DND-41 (cell line): ENCODE measurements at regions not wholly inside any gene's neighbourhood (a gene's known extent, or its start where the extent isn't known, plus 50 kb on each side); places are given as distances from the start of the nearest gene placed in this dataset.

Experiments
- ATAC-seq: fragments of 200-7000 bp; cut with Tn5 transposase; 3 replicates; pipeline ENCODE4 v1.9.1; 2021; ENCODE audit warnings: low read depth; ENCODE audit not compliant: insufficient read depth
- DNase-seq: peaks from one replicate; pipeline ENCODE4 v3.0.0-alpha.2; 2020
- H2AFZ ChIP-seq: 2 replicates; pipeline ENCODE4 v1.6.0; 2012; ENCODE audit warnings: low read depth, low read length
- H3K27ac ChIP-seq: 2 replicates; pipeline ENCODE4 v1.5.1; 2012; ENCODE audit warnings: low read length, inconsistent platforms
- H3K27me3 ChIP-seq: fragments of 200-600 bp; sonication (generic); 2 replicates; pipeline ENCODE4 v1.6.0; 2012; ENCODE audit warnings: low read length, mild to moderate bottlenecking, inconsistent platforms; ENCODE audit not compliant: insufficient read depth, poor library complexity
- H3K36me3 ChIP-seq: 2 replicates; pipeline ENCODE4 v1.5.1; 2012; ENCODE audit warnings: low read length, inconsistent platforms; ENCODE audit not compliant: insufficient read depth
- H3K4me1 ChIP-seq: 2 replicates; pipeline ENCODE4 v1.5.1; 2012; ENCODE audit warnings: mild to moderate bottlenecking, low read length; ENCODE audit not compliant: insufficient read depth
- H3K4me2 ChIP-seq: 2 replicates; pipeline ENCODE4 v1.6.0; 2012; ENCODE audit warnings: mild to moderate bottlenecking, moderate library complexity, low read length, inconsistent platforms; ENCODE audit not compliant: insufficient read depth
- H3K4me3 ChIP-seq, 2 experiments: fragments of 200-600 bp in 1 of 2; shearing (Covaris generic) in 1 of 2; 2 replicates each; pipeline ENCODE4 v1.5.1; 2012 to 2016; ENCODE audit warnings: inconsistent platforms in 2 of 2, low read length in 2 of 2, mild to moderate bottlenecking in 2 of 2, low read depth in 1 of 2, moderate library complexity in 1 of 2
- H3K79me2 ChIP-seq: 2 replicates; pipeline ENCODE4 v1.6.0; 2012; ENCODE audit warnings: low read length, inconsistent platforms; ENCODE audit not compliant: insufficient read depth
- H3K9ac ChIP-seq: 2 replicates; pipeline ENCODE4 v1.6.0; 2012; ENCODE audit warnings: low read depth, mild to moderate bottlenecking, inconsistent platforms, low read length, moderate library complexity
- H3K9me3 ChIP-seq: 2 replicates; pipeline ENCODE4 v1.5.1; 2012; ENCODE audit warnings: low read length, moderate library complexity, mild to moderate bottlenecking, inconsistent platforms; ENCODE audit not compliant: insufficient read depth, severe bottlenecking
- H4K20me1 ChIP-seq: 2 replicates; pipeline ENCODE4 v1.6.0; 2012; ENCODE audit warnings: low read length; ENCODE audit not compliant: insufficient read depth
- EZH2 ChIP-seq: IDR thresholded peaks from 3 replicates; pipeline ENCODE4 v1.6.1; 2012; ENCODE audit warnings: borderline replicate concordance, low read depth, mild to moderate bottlenecking, moderate library complexity, low read length, inconsistent platforms; ENCODE audit not compliant: severe bottlenecking
- TF ChIP-seq, protein P1 (sequence below): IDR thresholded peaks from 2 replicates; pipeline ENCODE4 v1.5.1; 2012; ENCODE audit warnings: borderline replicate concordance, low read length, moderate library complexity, mild to moderate bottlenecking; ENCODE audit not compliant: poor library complexity, severe bottlenecking; ENCODE audit errors: extremely low read depth

- Histone ChIP-seq H3K79me2 (no peaks in the 10 kb centered on the region), H2AFZ (no peak overlapping the region), H3K4me1 (no peaks in the 10 kb centered on the region), H3K27me3 (no peaks in the 10 kb centered on the region), H3K27ac (no peak overlapping the region), H3K4me2 (no peak overlapping the region), H3K9ac (no peak overlapping the region), H4K20me1 (no peaks in the 10 kb centered on the region), H3K4me3 (no peak overlapping the region), H3K9me3 (no peaks in the 10 kb centered on the region), H3K36me3 (no peaks in the 10 kb centered on the region)
- TF ChIP-seq, protein P1, sequence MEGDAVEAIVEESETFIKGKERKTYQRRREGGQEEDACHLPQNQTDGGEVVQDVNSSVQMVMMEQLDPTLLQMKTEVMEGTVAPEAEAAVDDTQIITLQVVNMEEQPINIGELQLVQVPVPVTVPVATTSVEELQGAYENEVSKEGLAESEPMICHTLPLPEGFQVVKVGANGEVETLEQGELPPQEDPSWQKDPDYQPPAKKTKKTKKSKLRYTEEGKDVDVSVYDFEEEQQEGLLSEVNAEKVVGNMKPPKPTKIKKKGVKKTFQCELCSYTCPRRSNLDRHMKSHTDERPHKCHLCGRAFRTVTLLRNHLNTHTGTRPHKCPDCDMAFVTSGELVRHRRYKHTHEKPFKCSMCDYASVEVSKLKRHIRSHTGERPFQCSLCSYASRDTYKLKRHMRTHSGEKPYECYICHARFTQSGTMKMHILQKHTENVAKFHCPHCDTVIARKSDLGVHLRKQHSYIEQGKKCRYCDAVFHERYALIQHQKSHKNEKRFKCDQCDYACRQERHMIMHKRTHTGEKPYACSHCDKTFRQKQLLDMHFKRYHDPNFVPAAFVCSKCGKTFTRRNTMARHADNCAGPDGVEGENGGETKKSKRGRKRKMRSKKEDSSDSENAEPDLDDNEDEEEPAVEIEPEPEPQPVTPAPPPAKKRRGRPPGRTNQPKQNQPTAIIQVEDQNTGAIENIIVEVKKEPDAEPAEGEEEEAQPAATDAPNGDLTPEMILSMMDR, result no peak
- no peak for TF ChIP-seq EZH2
- DNase-seq (no peak), ATAC-seq (no peak)
These were observed 145.9 kb downstream of the HINT1 start for GRCh38 chr5:131019111-131019510.

- Histone ChIP-seq H3K27me3 (peaks cover 5% of the 10 kb centered on the region), H4K20me1 (no peaks in the 10 kb centered on the region), H3K4me2 (no peak overlapping the region), H3K9me3 (no peaks in the 10 kb centered on the region), H3K36me3 (no peaks in the 10 kb centered on the region), H2AFZ (no peak overlapping the region), H3K27ac (no peak overlapping the region), H3K79me2 (no peaks in the 10 kb centered on the region), H3K4me3 (no peak overlapping the region), H3K9ac (no peak overlapping the region), H3K4me1 (no peaks in the 10 kb centered on the region)
- TF ChIP-seq, protein P1, result no peak
- no peak for TF ChIP-seq EZH2
- ATAC-seq (no peak), DNase-seq (no peak)
These were observed 156.7 kb downstream of the HINT1 start for GRCh38 chr5:131008329-131008728.

GRCh38 chr5:131005963-131006684 lies 158.9 kb downstream of the HINT1 start:
- Histone ChIP-seq H3K9ac (no peak overlapping the region), H3K27me3 (peaks cover 5% of the 10 kb centered on the region), H3K4me1 (no peaks in the 10 kb centered on the region), H3K9me3 (peaks cover 1% of the 10 kb centered on the region), H3K79me2 (no peaks in the 10 kb centered on the region), H3K27ac (no peak overlapping the region), H4K20me1 (no peaks in the 10 kb centered on the region), H3K4me2 (no peak overlapping the region), H2AFZ (no peak overlapping the region), H3K4me3 (no peak overlapping the region), H3K36me3 (no peaks in the 10 kb centered on the region)
- no peak for TF ChIP-seq EZH2
- TF ChIP-seq, protein P1, result no peak
- ATAC-seq, result no peak
- no peak for DNase-seq
